HEK293 (cell line): ENCODE measurements at regions not wholly inside any gene's neighbourhood (a gene's known extent, or its start where the extent isn't known, plus 50 kb on each side); places are given as distances from the start of the nearest gene placed in this dataset.

Experiments used
- CTCF ChIA-PET: fragments of 350-600 bp; formaldehyde crosslinking; extraction: SDS; loops from one replicate; lab custom pipeline; 2021; ENCODE audit warnings: antibody characterized with exemption; lab: Yijun Ruan, JAX
- POLR2A ChIA-PET: fragments of 300-600 bp; formaldehyde crosslinking; extraction: SDS; loops from one replicate; lab custom pipeline; 2020; ENCODE audit warnings: antibody characterized with exemption, inconsistent platforms; lab: Yijun Ruan, JAX
- H3K27ac ChIP-seq: fragments of 200-500 bp; sonication (Bioruptor generic); 2 replicates; pipeline ENCODE4 v1.5.1; 2014; ENCODE audit warnings: low read depth, low read length, control low read depth, inconsistent platforms; ENCODE audit errors: extremely low read depth
- H3K36me3 ChIP-seq, 2 experiments: fragments of 200-500 bp in 1 of 2; sonication (Bioruptor generic) in 1 of 2; 1 replicate in 1 of 2; 2 replicates in 1 of 2; pipeline ENCODE4 v1.5.1; 2014 to 2017; ENCODE audit warnings: inconsistent platforms in 2 of 2, low read length in 2 of 2; ENCODE audit not compliant: control insufficient read depth in 2 of 2, insufficient read depth in 1 of 2
- H3K4me1 ChIP-seq: fragments of 200-500 bp; sonication (Bioruptor generic); 2 replicates; pipeline ENCODE4 v1.5.1; 2014; ENCODE audit warnings: mild to moderate bottlenecking, low read length, inconsistent platforms; ENCODE audit not compliant: control insufficient read depth, insufficient read depth
- H3K4me3 ChIP-seq: 2 replicates; pipeline ENCODE4 v1.5.1; 2011; ENCODE audit warnings: low read depth, mild to moderate bottlenecking, control low read depth, low read length, moderate library complexity
- H3K9me3 ChIP-seq: fragments of 200-500 bp; sonication (Bioruptor generic); 2 replicates; pipeline ENCODE4 v1.5.1; 2014; ENCODE audit warnings: low read depth, low read length, inconsistent platforms; ENCODE audit not compliant: control insufficient read depth, insufficient read depth
- KLF17 ChIP-seq: fragments of 450-650 bp; formaldehyde crosslinking; IDR thresholded peaks from 2 replicates; pipeline ENCODE4 v1.5.1; 2016; ENCODE audit warnings: missing biosample characterization, missing genetic modification characterization
- PATZ1 ChIP-seq: fragments of 450-650 bp; formaldehyde crosslinking; IDR thresholded peaks from 2 replicates; pipeline ENCODE4 v1.5.1; 2016; ENCODE audit warnings: missing biosample characterization, missing genetic modification characterization
- PBX3 ChIP-seq: sonication (generic); formaldehyde crosslinking; IDR thresholded peaks from 2 replicates; pipeline ENCODE4 v1.8.1; 2022; ENCODE audit warnings: mild to moderate bottlenecking, moderate library complexity, missing genetic modification reagents
- PRDM10 ChIP-seq: fragments of 450-650 bp; formaldehyde crosslinking; IDR thresholded peaks from 2 replicates; pipeline ENCODE4 v1.5.1; 2016; ENCODE audit warnings: missing biosample characterization, missing genetic modification characterization
- SP3 ChIP-seq: fragments of 450-650 bp; formaldehyde crosslinking; IDR thresholded peaks from 2 replicates; pipeline ENCODE4 v1.5.1; 2016; ENCODE audit warnings: missing biosample characterization, missing genetic modification characterization
- SP7 ChIP-seq: fragments of 450-650 bp; formaldehyde crosslinking; IDR thresholded peaks from 2 replicates; pipeline ENCODE4 v1.5.1; 2016; ENCODE audit warnings: missing biosample characterization, missing genetic modification characterization
- TSHZ1 ChIP-seq: fragments of 450-650 bp; formaldehyde crosslinking; IDR thresholded peaks from 2 replicates; pipeline ENCODE4 v1.5.1; 2016; ENCODE audit warnings: missing biosample characterization, missing genetic modification characterization, borderline replicate concordance
- ZBTB20 ChIP-seq: fragments of 450-650 bp; formaldehyde crosslinking; IDR thresholded peaks from 2 replicates; pipeline ENCODE4 v1.5.1; 2016; ENCODE audit warnings: missing biosample characterization, missing genetic modification characterization
- ZBTB26 ChIP-seq: fragments of 450-650 bp; formaldehyde crosslinking; optimal IDR thresholded peaks from 2 replicates; pipeline ENCODE3; 2016; ENCODE audit warnings: missing biosample characterization, mild to moderate bottlenecking, missing genetic modification characterization
- ZNF335 ChIP-seq: fragments of 450-650 bp; formaldehyde crosslinking; conservative IDR thresholded peaks from 2 replicates; pipeline ENCODE4 v1.5.1; 2016; ENCODE audit warnings: missing biosample characterization, missing genetic modification characterization
- ZNF398 ChIP-seq: fragments of 450-650 bp; formaldehyde crosslinking; IDR thresholded peaks from 2 replicates; pipeline ENCODE4 v1.5.1; 2017; ENCODE audit warnings: missing biosample characterization, missing genetic modification characterization
- ZNF561 ChIP-seq: fragments of 450-650 bp; IDR thresholded peaks from 2 replicates; pipeline ENCODE4 v1.5.1; 2018; ENCODE audit warnings: missing biosample characterization, missing genetic modification characterization, borderline replicate concordance
- ZNF660 ChIP-seq: fragments of 450-650 bp; IDR thresholded peaks from 2 replicates; pipeline ENCODE4 v1.5.1; 2018; ENCODE audit warnings: missing biosample characterization, mild to moderate bottlenecking, missing genetic modification characterization
- ZNF677 ChIP-seq: fragments of 450-650 bp; IDR thresholded peaks from 2 replicates; pipeline ENCODE4 v1.5.0; 2018; ENCODE audit warnings: missing biosample characterization, mild to moderate bottlenecking, missing genetic modification characterization, moderate library complexity
- ZNF707 ChIP-seq: fragments of 450-650 bp; formaldehyde crosslinking; IDR thresholded peaks from 2 replicates; pipeline ENCODE4 v1.5.1; 2016; ENCODE audit warnings: missing biosample characterization, missing genetic modification characterization
- ZNF843 ChIP-seq: fragments of 450-650 bp; formaldehyde crosslinking; IDR thresholded peaks from 2 replicates; pipeline ENCODE4 v1.5.1; 2016; ENCODE audit warnings: missing biosample characterization, missing genetic modification characterization

GRCh38 chr10:91162050-91162494 lies 58.4 kb upstream of the PCGF5 start:
- CTCF ChIA-PET, result interaction anchor here (0.9 to 1.5 kb wide), 2 partner anchors 73 to 156 kb away, joined by 4 to 9 read pairs; no protein-coding TSS in a partner anchor
- TF ChIP-seq SP7 (tag by site-specific recombination), result 0 out of 2 replicates have a peak, but pooled peaks have one; percentile 18
- TF ChIP-seq ZBTB20 (tag by site-specific recombination), result no peak
- TF ChIP-seq SP3 (tag by site-specific recombination), result 0 out of 2 replicates have a peak, but pooled peaks have one; percentile 17
- TF ChIP-seq PRDM10 (tag by site-specific recombination), result peak; percentile 88
- TF ChIP-seq, all 188 proteins: peak for 3
- Histone ChIP-seq H3K4me3 (peak overlapping the region; percentile 78), H3K27ac (peak overlapping the region; percentile 73; the same call in 1 of the 2 replicates), H3K9me3 (no peaks in the 10 kb centered on the region), H3K4me1 (no peaks in the 10 kb centered on the region; the same call in 1 of the 2 replicates), H3K36me3 (no peaks in the 10 kb centered on the region)
- POLR2A ChIA-PET, result interaction anchor here (0.6 to 3.0 kb wide), 5 partner anchors 10 to 260 kb away, joined by 3 to 15 read pairs (median 5); partner anchors contain the start of gene PCGF5

- peak overlapping the region; percentile 86 for H3K27ac ChIP-seq
- H3K9me3 ChIP-seq, result no peaks in the 10 kb centered on the region
- POLR2A ChIA-PET, result interaction anchor here (1.0 to 3.0 kb wide), 6 partner anchors 11 to 761 kb away, joined by 3 to 15 read pairs (median 4); partner anchors contain the start of genes BTAF1 and PCGF5
- H3K36me3 ChIP-seq, result no peaks in the 10 kb centered on the region
- CTCF ChIA-PET, result interaction anchor here (1.0 to 1.5 kb wide), 2 partner anchors 88 to 157 kb away, joined by 3 to 9 read pairs; no protein-coding TSS in a partner anchor
- H3K4me1 ChIP-seq, result no peaks in the 10 kb centered on the region; the same call in 1 of the 2 replicates
- peak overlapping the region; percentile 78 for H3K4me3 ChIP-seq
- peak; percentile 56; the same call in 1 of the 2 replicates for TF ChIP-seq ZNF335 (tag by site-specific recombination)
- peak; percentile 17; the same call in 1 of the 2 replicates for TF ChIP-seq ZNF561 (tag by site-specific recombination)
- TF ChIP-seq ZBTB26, result peak; percentile 42
- TF ChIP-seq ZNF677, result peak; percentile 44; the same call in 1 of the 2 replicates
- no peak for TF ChIP-seq ZNF707
- peak; percentile 34; the same call in 1 of the 2 replicates for TF ChIP-seq ZNF660 (tag by site-specific recombination)
- TF ChIP-seq ZNF398, result peak; percentile 61
- TF ChIP-seq PBX3 (CRISPR knock-in tag), result 0 out of 2 replicates have a peak, but pooled peaks have one; percentile 4
- peak; percentile 78 for TF ChIP-seq PATZ1 (tag by site-specific recombination)
- no peak for TF ChIP-seq TSHZ1 (tag by site-specific recombination)
- no peak for TF ChIP-seq KLF17 (tag by site-specific recombination)
- TF ChIP-seq ZNF843 (tag by site-specific recombination), result no peak
These were observed 57.8 kb upstream of the PCGF5 start for GRCh38 chr10:91162495-91163268.
